HG02938 (cell line): ENCODE measurements at regions not wholly inside any gene's neighbourhood (a gene's known extent, or its start where the extent isn't known, plus 50 kb on each side); places are given as distances from the start of the nearest gene placed in this dataset.

ENCODE experiments used
- ATAC-seq: cut with Tn5 transposase; IDR thresholded peaks from one replicate; pipeline ENCODE4 v1.9.1; 2021; ENCODE audit warnings: mild to moderate bottlenecking, moderate library complexity; ENCODE audit not compliant: unreplicated experiment

GRCh38 chr13:82878536-82878935, 1003.7 kb downstream of the SLITRK1 start:
- no peak for ATAC-seq

GRCh38 chr13:82867284-82867683, 1015.0 kb downstream of the SLITRK1 start:
- no peak for ATAC-seq

- ATAC-seq, result no peak
These were observed 1031.6 kb downstream of the SLITRK1 start for GRCh38 chr13:82850644-82851043.

- no peak for ATAC-seq
These were observed 1033.5 kb downstream of the SLITRK1 start for GRCh38 chr13:82848766-82849165.

- ATAC-seq, result no peak
These were observed 1034.7 kb downstream of the SLITRK1 start for GRCh38 chr13:82847595-82847994.

- ATAC-seq, result no peak
These were observed 1048.4 kb downstream of the SLITRK1 start for GRCh38 chr13:82833923-82834322.

GRCh38 chr13:82829040-82829439, 1053.2 kb downstream of the SLITRK1 start:
- no peak for ATAC-seq

GRCh38 chr13:82827724-82828123, 1054.5 kb downstream of the SLITRK1 start:
- ATAC-seq, result no peak

GRCh38 chr13:82822935-82823334, 1059.3 kb downstream of the SLITRK1 start:
- no peak for ATAC-seq

GRCh38 chr13:82817133-82817532, 1065.1 kb downstream of the SLITRK1 start:
- no peak for ATAC-seq

GRCh38 chr13:82815791-82816190, 1066.5 kb downstream of the SLITRK1 start:
- ATAC-seq, result no peak

GRCh38 chr13:82803341-82803740, 1078.9 kb downstream of the SLITRK1 start:
- ATAC-seq, result no peak

- no peak for ATAC-seq
These were observed 1079.7 kb downstream of the SLITRK1 start for GRCh38 chr13:82802528-82802927.

GRCh38 chr13:82800391-82800790, 1081.9 kb downstream of the SLITRK1 start:
- ATAC-seq, result no peak

GRCh38 chr13:82797876-82798275, 1084.4 kb downstream of the SLITRK1 start:
- no peak for ATAC-seq

- ATAC-seq, result no peak
These were observed 1091.2 kb downstream of the SLITRK1 start for GRCh38 chr13:82791035-82791434.

- no peak for ATAC-seq
These were observed 1109.5 kb downstream of the SLITRK1 start for GRCh38 chr13:82772816-82773215.

- no peak for ATAC-seq
These were observed 1115.4 kb downstream of the SLITRK1 start for GRCh38 chr13:82766732-82767321.

GRCh38 chr13:82758044-82758443, 1124.2 kb downstream of the SLITRK1 start:
- no peak for ATAC-seq

- ATAC-seq, result no peak
These were observed 1131.1 kb downstream of the SLITRK1 start for GRCh38 chr13:82751206-82751605.

- ATAC-seq, result no peak
These were observed 1132.7 kb downstream of the SLITRK1 start for GRCh38 chr13:82749551-82749950.

- no peak for ATAC-seq
These were observed 1134.3 kb downstream of the SLITRK1 start for GRCh38 chr13:82747958-82748357.

- ATAC-seq, result no peak
These were observed 1135.0 kb downstream of the SLITRK1 start for GRCh38 chr13:82747291-82747690.
